Loucy (cell line): ENCODE measurements at regions not wholly inside any gene's neighbourhood (a gene's known extent, or its start where the extent isn't known, plus 50 kb on each side); places are given as distances from the start of the nearest gene placed in this dataset.

ENCODE experiments used
- EZH2phosphoT487 ChIP-seq: fragments of 200-600 bp; IDR thresholded peaks from 2 replicates; pipeline ENCODE4 v1.6.1; 2018; ENCODE audit warnings: antibody characterized with exemption, mild to moderate bottlenecking, moderate library complexity, borderline replicate concordance
- TF ChIP-seq, protein P1 (sequence below): fragments of 200-600 bp; sonication (generic); conservative IDR thresholded peaks from 2 replicates; pipeline ENCODE4 v1.5.1; 2014; ENCODE audit warnings: mild to moderate bottlenecking, antibody characterized with exemption, low read length

DNA sequence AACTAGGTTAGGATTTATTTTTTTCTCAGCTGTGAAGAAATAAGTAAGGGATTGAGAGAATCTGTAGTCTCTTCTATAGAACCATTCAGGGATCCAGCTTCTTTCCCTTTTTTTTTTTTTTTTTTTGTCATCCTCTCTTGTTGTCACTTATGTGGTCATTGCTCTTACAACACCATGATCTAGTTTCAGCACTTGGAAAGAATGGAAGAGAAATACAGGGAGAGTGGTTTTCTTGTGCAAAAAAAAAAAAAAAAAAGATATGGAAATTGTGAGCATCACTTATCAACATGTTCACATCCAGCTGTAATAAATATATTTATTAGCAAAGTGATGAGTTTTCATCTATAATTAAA is 599.3 kb downstream of the SLC6A15 start:
- TF ChIP-seq, protein P1, sequence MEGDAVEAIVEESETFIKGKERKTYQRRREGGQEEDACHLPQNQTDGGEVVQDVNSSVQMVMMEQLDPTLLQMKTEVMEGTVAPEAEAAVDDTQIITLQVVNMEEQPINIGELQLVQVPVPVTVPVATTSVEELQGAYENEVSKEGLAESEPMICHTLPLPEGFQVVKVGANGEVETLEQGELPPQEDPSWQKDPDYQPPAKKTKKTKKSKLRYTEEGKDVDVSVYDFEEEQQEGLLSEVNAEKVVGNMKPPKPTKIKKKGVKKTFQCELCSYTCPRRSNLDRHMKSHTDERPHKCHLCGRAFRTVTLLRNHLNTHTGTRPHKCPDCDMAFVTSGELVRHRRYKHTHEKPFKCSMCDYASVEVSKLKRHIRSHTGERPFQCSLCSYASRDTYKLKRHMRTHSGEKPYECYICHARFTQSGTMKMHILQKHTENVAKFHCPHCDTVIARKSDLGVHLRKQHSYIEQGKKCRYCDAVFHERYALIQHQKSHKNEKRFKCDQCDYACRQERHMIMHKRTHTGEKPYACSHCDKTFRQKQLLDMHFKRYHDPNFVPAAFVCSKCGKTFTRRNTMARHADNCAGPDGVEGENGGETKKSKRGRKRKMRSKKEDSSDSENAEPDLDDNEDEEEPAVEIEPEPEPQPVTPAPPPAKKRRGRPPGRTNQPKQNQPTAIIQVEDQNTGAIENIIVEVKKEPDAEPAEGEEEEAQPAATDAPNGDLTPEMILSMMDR = no peak
- TF ChIP-seq EZH2phosphoT487 = no peak
